ENCODE measurements at regions not wholly inside any gene's neighbourhood (a gene's known extent, or its start where the extent isn't known, plus 50 kb on each side); places are given as distances from the start of the nearest gene placed in this dataset.
A peak's percentile ranks its signal among the peaks of the same experiment; 100 is the strongest.

GRCh38 chr2:118315606-118316005 lies 227.3 kb downstream of the INSIG2 start:
- no peaks in the 10 kb centered on the region for H3K36me3 Mint-ChIP-seq
- no peak for ATAC-seq
- no peak for DNase-seq (ENCODE audit: low spot score in 2 of 2)
- no peak overlapping the region for H3K27ac Mint-ChIP-seq
- no peak overlapping the region for H3K4me3 Mint-ChIP-seq
- H3K4me1 Mint-ChIP-seq: no peaks in the 10 kb centered on the region
- H3K9me3 Mint-ChIP-seq: no peaks in the 10 kb centered on the region

- Mint-ChIP-seq H3K4me1 (no peaks in the 10 kb centered on the region), H3K27ac (no peak overlapping the region), H3K9me3 (no peaks in the 10 kb centered on the region), H3K36me3 (no peaks in the 10 kb centered on the region), H3K4me3 (no peak overlapping the region)
- DNase-seq (ENCODE audit: low spot score in 2 of 2) (no peak), ATAC-seq (no peak)
Measured at GRCh38 chr2:118312969-118313756, 224.9 kb downstream of the INSIG2 start.

- peak overlapping the region; percentile 68 for H3K4me3 Mint-ChIP-seq
- ATAC-seq (no peak), DNase-seq (ENCODE audit: low spot score in 2 of 2) (no peak)
- H3K27ac Mint-ChIP-seq: peak overlapping the region; percentile 88
- no peaks in the 10 kb centered on the region for H3K9me3 Mint-ChIP-seq
- H3K4me1 Mint-ChIP-seq: no peaks in the 10 kb centered on the region
- no peaks in the 10 kb centered on the region for H3K36me3 Mint-ChIP-seq
Measured at GRCh38 chr2:118310681-118311429, 222.6 kb downstream of the INSIG2 start.

- Mint-ChIP-seq H3K27ac (peak overlapping the region; percentile 88), H3K4me1 (no peaks in the 10 kb centered on the region)
- DNase-seq (ENCODE audit: low spot score in 2 of 2): peak; percentile 51 to 74
Measured at GRCh38 chr2:118309946-118310680, 221.8 kb downstream of the INSIG2 start.

GRCh38 chr2:118309257-118309945 lies 221.1 kb downstream of the INSIG2 start:
- DNase-seq (ENCODE audit: low spot score in 2 of 2): no peak
- no peaks in the 10 kb centered on the region for H3K36me3 Mint-ChIP-seq

More at GRCh38 chr2:118309946-118310680, 221.8 kb downstream of the INSIG2 start:
- peak; percentile 78 for ATAC-seq
- Mint-ChIP-seq H3K36me3 (no peaks in the 10 kb centered on the region), H3K9me3 (no peaks in the 10 kb centered on the region), H3K4me3 (peak overlapping the region; percentile 68)

GRCh38 chr2:118307864-118308263 lies 219.6 kb downstream of the INSIG2 start:
- Mint-ChIP-seq H3K36me3 (no peaks in the 10 kb centered on the region), H3K27ac (no peak overlapping the region), H3K4me1 (no peaks in the 10 kb centered on the region), H3K9me3 (no peaks in the 10 kb centered on the region), H3K4me3 (no peak overlapping the region)
- ATAC-seq (no peak), DNase-seq (ENCODE audit: low spot score in 2 of 2) (no peak)

More at GRCh38 chr2:118309257-118309945, 221.1 kb downstream of the INSIG2 start:
- Mint-ChIP-seq H3K4me3 (peak overlapping the region; percentile 68), H3K4me1 (no peaks in the 10 kb centered on the region), H3K9me3 (no peaks in the 10 kb centered on the region), H3K27ac (peak overlapping the region; percentile 88)
- ATAC-seq: no peak

GRCh38 chr2:118301248-118301647 lies 213.0 kb downstream of the INSIG2 start:
- no peak overlapping the region for H3K4me3 Mint-ChIP-seq
- H3K9me3 Mint-ChIP-seq: no peaks in the 10 kb centered on the region
- H3K4me1 Mint-ChIP-seq: no peaks in the 10 kb centered on the region
- H3K36me3 Mint-ChIP-seq: no peaks in the 10 kb centered on the region
- H3K27ac Mint-ChIP-seq: no peak overlapping the region
- ATAC-seq (no peak), DNase-seq (ENCODE audit: low spot score in 2 of 2) (no peak)

- H3K4me3 Mint-ChIP-seq: no peak overlapping the region
- H3K27ac Mint-ChIP-seq: no peak overlapping the region
- DNase-seq (ENCODE audit: low spot score in 2 of 2): no peak
- H3K36me3 Mint-ChIP-seq: no peaks in the 10 kb centered on the region
- H3K4me1 Mint-ChIP-seq: no peaks in the 10 kb centered on the region
- no peak for ATAC-seq
- no peaks in the 10 kb centered on the region for H3K9me3 Mint-ChIP-seq
Measured at GRCh38 chr2:118300832-118301231, 212.6 kb downstream of the INSIG2 start.

GRCh38 chr2:118296663-118297062 lies 208.4 kb downstream of the INSIG2 start:
- no peaks in the 10 kb centered on the region for H3K4me1 Mint-ChIP-seq
- ATAC-seq (no peak), DNase-seq (ENCODE audit: low spot score in 2 of 2) (peak in 1 of 2 donors; percentile 30)
- no peak overlapping the region for H3K27ac Mint-ChIP-seq
- no peaks in the 10 kb centered on the region for H3K9me3 Mint-ChIP-seq
- H3K4me3 Mint-ChIP-seq: no peak overlapping the region
- no peaks in the 10 kb centered on the region for H3K36me3 Mint-ChIP-seq

- Mint-ChIP-seq H3K4me1 (no peaks in the 10 kb centered on the region), H3K4me3 (no peak overlapping the region), H3K9me3 (no peaks in the 10 kb centered on the region), H3K36me3 (no peaks in the 10 kb centered on the region), H3K27ac (no peak overlapping the region)
- DNase-seq (ENCODE audit: low spot score in 2 of 2) (peak in 1 of 2 donors; percentile 17), ATAC-seq (no peak)
Measured at GRCh38 chr2:118295592-118296390, 207.5 kb downstream of the INSIG2 start.

GRCh38 chr2:118294063-118294462 lies 205.8 kb downstream of the INSIG2 start:
- H3K36me3 Mint-ChIP-seq: no peaks in the 10 kb centered on the region
- no peak overlapping the region for H3K4me3 Mint-ChIP-seq
- no peaks in the 10 kb centered on the region for H3K9me3 Mint-ChIP-seq
- no peak overlapping the region for H3K27ac Mint-ChIP-seq
- no peak for ATAC-seq
- no peaks in the 10 kb centered on the region for H3K4me1 Mint-ChIP-seq
- DNase-seq (ENCODE audit: low spot score in 2 of 2): no peak

- no peak overlapping the region for H3K27ac Mint-ChIP-seq
- H3K4me3 Mint-ChIP-seq: no peak overlapping the region
- H3K36me3 Mint-ChIP-seq: no peaks in the 10 kb centered on the region
- DNase-seq (ENCODE audit: low spot score in 2 of 2) (no peak), ATAC-seq (no peak)
- H3K4me1 Mint-ChIP-seq: no peaks in the 10 kb centered on the region
- no peaks in the 10 kb centered on the region for H3K9me3 Mint-ChIP-seq
Measured at GRCh38 chr2:118292991-118293390, 204.7 kb downstream of the INSIG2 start.

- no peak overlapping the region for H3K27ac Mint-ChIP-seq
- H3K4me3 Mint-ChIP-seq: no peak overlapping the region
- peak in 1 of 2 donors; percentile 44 for DNase-seq (ENCODE audit: low spot score in 2 of 2)
- no peaks in the 10 kb centered on the region for H3K9me3 Mint-ChIP-seq
- no peaks in the 10 kb centered on the region for H3K4me1 Mint-ChIP-seq
- H3K36me3 Mint-ChIP-seq: no peaks in the 10 kb centered on the region
- ATAC-seq: peak; percentile 43
Measured at GRCh38 chr2:118291251-118291880, 203.1 kb downstream of the INSIG2 start.
